Activated naive CD8-positive, alpha-beta T cell treated with anti-CD3 and anti-CD28 coated beads, Interleukin-2, amount 50 U/mL, for 24 hours (primary cell): ENCODE measurements at regions not wholly inside any gene's neighbourhood (a gene's known extent, or its start where the extent isn't known, plus 50 kb on each side); places are given as distances from the start of the nearest gene placed in this dataset.
"Not testable (repeated sequence)": the region's sequence is repeated elsewhere in the genome, so short reads cannot be mapped to it uniquely, and the experiment has no call there.

Experiments used
- ATAC-seq: fragments of 150-1000 bp; cut with Tn5 transposase; one replicate; pipeline ENCODE4 v1.10.0; 2021
- DNase-seq: peaks from one replicate; pipeline ENCODE4 v3.0.0; 2021
- H3K27ac Mint-ChIP-seq: one replicate; pipeline ENCODE4 v1.8.0; 2021; ENCODE audit warnings: mild to moderate bottlenecking, mixed read lengths
- H3K27me3 Mint-ChIP-seq: one replicate; pipeline ENCODE4 v1.8.0; 2021; ENCODE audit warnings: mixed read lengths
- H3K36me3 Mint-ChIP-seq: one replicate; pipeline ENCODE4 v1.8.0; 2021; ENCODE audit warnings: low read depth, mixed read lengths
- H3K4me1 Mint-ChIP-seq: one replicate; pipeline ENCODE4 v1.8.0; 2021; ENCODE audit warnings: mixed read lengths
- H3K4me3 Mint-ChIP-seq: one replicate; pipeline ENCODE4 v1.8.0; 2021; ENCODE audit warnings: mild to moderate bottlenecking, moderate library complexity, mixed read lengths
- H3K9me3 Mint-ChIP-seq: one replicate; pipeline ENCODE4 v1.8.0; 2021; ENCODE audit warnings: mixed read lengths

GRCh38 chr6:137711972-137712371 is 155.1 kb upstream of the TNFAIP3 start:
- Mint-ChIP-seq H3K36me3 (peaks cover 2% of the 10 kb centered on the region), H3K27ac (peak overlapping the region; percentile 33), H3K9me3 (peaks cover 13% of the 10 kb centered on the region), H3K4me1 (peaks cover 81% of the 10 kb centered on the region), H3K27me3 (no peaks in the 10 kb centered on the region), H3K4me3 (no peak overlapping the region)
- no peak for ATAC-seq
- DNase-seq = no peak

GRCh38 chr6:137712587-137712986 is 154.5 kb upstream of the TNFAIP3 start:
- peaks cover 13% of the 10 kb centered on the region for H3K9me3 Mint-ChIP-seq
- peaks cover 81% of the 10 kb centered on the region for H3K4me1 Mint-ChIP-seq
- no peaks in the 10 kb centered on the region for H3K27me3 Mint-ChIP-seq
- DNase-seq (no peak), ATAC-seq (no peak)
- no peak overlapping the region for H3K27ac Mint-ChIP-seq
- peaks cover 2% of the 10 kb centered on the region for H3K36me3 Mint-ChIP-seq
- H3K4me3 Mint-ChIP-seq = no peak overlapping the region

GRCh38 chr6:137715589-137716045 is 151.4 kb upstream of the TNFAIP3 start:
- peaks cover 15% of the 10 kb centered on the region for H3K9me3 Mint-ChIP-seq
- H3K4me3 Mint-ChIP-seq = no peak overlapping the region
- peaks cover 61% of the 10 kb centered on the region for H3K4me1 Mint-ChIP-seq
- no peaks in the 10 kb centered on the region for H3K27me3 Mint-ChIP-seq
- peaks cover 2% of the 10 kb centered on the region for H3K36me3 Mint-ChIP-seq
- H3K27ac Mint-ChIP-seq = peak overlapping the region; percentile 82
- peak; percentile 95 for ATAC-seq
- no peak for DNase-seq

GRCh38 chr6:137717074-137718073 is 149.7 kb upstream of the TNFAIP3 start:
- peak overlapping the region; percentile 14 for H3K4me3 Mint-ChIP-seq
- H3K9me3 Mint-ChIP-seq = peaks cover 11% of the 10 kb centered on the region
- H3K27me3 Mint-ChIP-seq = no peaks in the 10 kb centered on the region
- peak overlapping the region; percentile 82 for H3K27ac Mint-ChIP-seq
- peaks cover 2% of the 10 kb centered on the region for H3K36me3 Mint-ChIP-seq
- DNase-seq (peak; percentile 77), ATAC-seq (peak; percentile 81)
- H3K4me1 Mint-ChIP-seq = peaks cover 52% of the 10 kb centered on the region

GRCh38 chr6:137718903-137719302 is 148.2 kb upstream of the TNFAIP3 start:
- not testable (repeated sequence) for DNase-seq, H3K36me3 Mint-ChIP-seq, ATAC-seq, H3K4me3 Mint-ChIP-seq, H3K27ac Mint-ChIP-seq, H3K27me3 Mint-ChIP-seq, H3K9me3 Mint-ChIP-seq
- peaks cover 63% of the 10 kb centered on the region for H3K4me1 Mint-ChIP-seq

- ATAC-seq (no peak), DNase-seq (no peak)
- Mint-ChIP-seq H3K36me3 (peaks cover 2% of the 10 kb centered on the region), H3K4me3 (no peak overlapping the region), H3K27me3 (no peaks in the 10 kb centered on the region), H3K27ac (peak overlapping the region; percentile 45), H3K9me3 (peaks cover 7% of the 10 kb centered on the region), H3K4me1 (peaks cover 26% of the 10 kb centered on the region)
Measured at GRCh38 chr6:137722749-137723272, 144.2 kb upstream of the TNFAIP3 start.

GRCh38 chr6:137723273-137724017 is 143.6 kb upstream of the TNFAIP3 start:
- DNase-seq = no peak
- no peaks in the 10 kb centered on the region for H3K36me3 Mint-ChIP-seq
- no peak overlapping the region for H3K4me3 Mint-ChIP-seq
- H3K27me3 Mint-ChIP-seq = no peaks in the 10 kb centered on the region
- peak overlapping the region; percentile 46 for H3K27ac Mint-ChIP-seq
- peaks cover 2% of the 10 kb centered on the region for H3K9me3 Mint-ChIP-seq
- no peak for ATAC-seq
- peaks cover 20% of the 10 kb centered on the region for H3K4me1 Mint-ChIP-seq

- Mint-ChIP-seq H3K36me3 (no peaks in the 10 kb centered on the region), H3K27ac (peak overlapping the region; percentile 46), H3K4me3 (no peak overlapping the region), H3K4me1 (peaks cover 18% of the 10 kb centered on the region), H3K27me3 (no peaks in the 10 kb centered on the region), H3K9me3 (no peaks in the 10 kb centered on the region)
- DNase-seq = no peak
- ATAC-seq = peak; percentile 59
Measured at GRCh38 chr6:137724018-137724403, 143.0 kb upstream of the TNFAIP3 start.

- no peak for ATAC-seq
Measured at GRCh38 chr6:137724495-137725211, 142.4 kb upstream of the TNFAIP3 start.

GRCh38 chr6:137725949-137726348 is 141.1 kb upstream of the TNFAIP3 start:
- H3K27ac Mint-ChIP-seq = no peak overlapping the region
- no peaks in the 10 kb centered on the region for H3K9me3 Mint-ChIP-seq
- H3K4me1 Mint-ChIP-seq = peaks cover 18% of the 10 kb centered on the region
- DNase-seq = no peak
- H3K4me3 Mint-ChIP-seq = no peak overlapping the region
- H3K36me3 Mint-ChIP-seq = no peaks in the 10 kb centered on the region
- no peak for ATAC-seq
- H3K27me3 Mint-ChIP-seq = no peaks in the 10 kb centered on the region

More at GRCh38 chr6:137724495-137725211, 142.4 kb upstream of the TNFAIP3 start:
- Mint-ChIP-seq H3K9me3 (no peaks in the 10 kb centered on the region), H3K27me3 (no peaks in the 10 kb centered on the region), H3K4me1 (peaks cover 18% of the 10 kb centered on the region), H3K27ac (no peak overlapping the region), H3K4me3 (no peak overlapping the region), H3K36me3 (no peaks in the 10 kb centered on the region)
- DNase-seq = no peak

GRCh38 chr6:137726582-137726981 is 140.5 kb upstream of the TNFAIP3 start:
- Mint-ChIP-seq H3K36me3 (no peaks in the 10 kb centered on the region), H3K27ac (no peak overlapping the region), H3K9me3 (no peaks in the 10 kb centered on the region), H3K4me3 (no peak overlapping the region), H3K27me3 (no peaks in the 10 kb centered on the region), H3K4me1 (peaks cover 18% of the 10 kb centered on the region)
- ATAC-seq (no peak), DNase-seq (no peak)

GRCh38 chr6:137727216-137727765 is 139.8 kb upstream of the TNFAIP3 start:
- Mint-ChIP-seq H3K9me3 (no peaks in the 10 kb centered on the region), H3K4me1 (peaks cover 14% of the 10 kb centered on the region), H3K27ac (no peak overlapping the region), H3K36me3 (no peaks in the 10 kb centered on the region), H3K27me3 (no peaks in the 10 kb centered on the region), H3K4me3 (no peak overlapping the region)
- no peak for ATAC-seq
- no peak for DNase-seq

- Mint-ChIP-seq H3K4me1 (peaks cover 4% of the 10 kb centered on the region), H3K9me3 (no peaks in the 10 kb centered on the region), H3K4me3 (no peak overlapping the region), H3K27me3 (no peaks in the 10 kb centered on the region), H3K36me3 (no peaks in the 10 kb centered on the region), H3K27ac (no peak overlapping the region)
- no peak for ATAC-seq
- DNase-seq = no peak
Measured at GRCh38 chr6:137728386-137729349, 138.4 kb upstream of the TNFAIP3 start.
